HG02759 (cell line): ENCODE measurements at regions not wholly inside any gene's neighbourhood (a gene's known extent, or its start where the extent isn't known, plus 50 kb on each side); places are given as distances from the start of the nearest gene placed in this dataset.

Source experiments
- ATAC-seq: cut with Tn5 transposase; IDR thresholded peaks from one replicate; pipeline ENCODE4 v1.9.1; 2021; ENCODE audit warnings: mild to moderate bottlenecking, moderate library complexity; ENCODE audit not compliant: unreplicated experiment

DNA sequence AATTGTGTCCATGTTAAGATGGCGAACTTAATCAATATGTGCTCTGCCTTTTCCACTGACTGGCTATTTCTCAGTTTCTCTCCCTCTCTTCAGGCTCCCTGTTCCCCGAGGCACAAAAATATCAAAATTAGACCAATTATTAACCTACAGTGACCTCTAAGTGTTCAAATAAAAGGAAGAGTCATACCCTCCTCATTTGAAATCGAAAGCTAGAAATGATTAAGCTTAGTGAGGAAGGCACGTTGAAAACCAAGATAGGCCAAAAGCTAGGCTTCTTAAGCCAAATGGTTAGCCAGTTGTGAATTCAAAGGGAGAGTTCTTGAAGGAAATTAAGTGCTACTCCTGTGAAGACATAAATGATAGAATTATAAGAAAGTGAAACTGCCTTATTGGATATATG is 81.1 kb upstream of the MBL2 start:
- peak; percentile 82 for ATAC-seq

DNA sequence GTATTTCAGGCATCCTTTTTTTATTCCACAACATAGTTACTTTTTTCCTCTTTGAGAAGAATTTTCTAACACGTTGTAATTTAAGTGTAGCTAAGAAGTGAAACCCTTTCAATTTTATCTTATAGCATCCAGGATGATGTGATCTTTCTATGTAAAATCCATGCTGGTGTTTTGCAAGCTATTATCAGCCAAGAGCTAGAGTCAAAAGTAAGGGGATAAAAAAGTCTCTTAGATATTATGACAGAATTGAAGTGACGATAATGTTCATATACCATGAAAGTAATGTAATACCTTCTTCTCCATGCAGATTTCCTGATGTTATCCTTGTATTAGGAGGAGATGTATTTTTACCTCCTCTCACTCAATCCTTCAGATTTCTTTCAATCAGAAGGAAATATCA is 64.2 kb upstream of the MBL2 start:
- no peak for ATAC-seq
